ENCODE measurements at regions not wholly inside any gene's neighbourhood (a gene's known extent, or its start where the extent isn't known, plus 50 kb on each side); places are given as distances from the start of the nearest gene placed in this dataset.
"Not testable (repeated sequence)": the region's sequence is repeated elsewhere in the genome, so short reads cannot be mapped to it uniquely, and the experiment has no call there.

DNA sequence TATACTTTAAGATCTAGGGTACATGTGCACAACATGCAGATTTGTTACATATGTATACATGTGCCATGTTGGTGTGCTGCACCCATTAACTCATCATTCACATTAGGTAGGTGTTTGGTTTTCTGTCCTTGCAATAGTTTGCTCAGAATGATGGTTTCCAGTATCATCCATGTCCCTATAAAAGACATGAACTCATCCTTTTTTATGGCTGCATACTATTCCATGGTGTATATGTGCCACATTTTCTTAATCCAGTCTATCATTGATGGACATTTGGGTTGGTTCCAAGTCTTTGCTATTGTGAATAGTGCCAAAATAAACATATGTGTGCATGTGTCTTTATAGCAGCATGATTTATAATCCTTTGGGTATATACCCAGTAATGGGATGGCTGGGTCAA lies 747.1 kb upstream of the MEF2C start:
- DNase-seq (ENCODE audit: low read depth): not testable (repeated sequence)

GRCh38 chr5:89628876-89629635 lies 746.1 kb upstream of the MEF2C start:
- no peak for DNase-seq (ENCODE audit: low read depth)

- DNase-seq (ENCODE audit: low read depth): no peak
Observed at GRCh38 chr5:89615839-89616518, 733.0 kb upstream of the MEF2C start.

DNA sequence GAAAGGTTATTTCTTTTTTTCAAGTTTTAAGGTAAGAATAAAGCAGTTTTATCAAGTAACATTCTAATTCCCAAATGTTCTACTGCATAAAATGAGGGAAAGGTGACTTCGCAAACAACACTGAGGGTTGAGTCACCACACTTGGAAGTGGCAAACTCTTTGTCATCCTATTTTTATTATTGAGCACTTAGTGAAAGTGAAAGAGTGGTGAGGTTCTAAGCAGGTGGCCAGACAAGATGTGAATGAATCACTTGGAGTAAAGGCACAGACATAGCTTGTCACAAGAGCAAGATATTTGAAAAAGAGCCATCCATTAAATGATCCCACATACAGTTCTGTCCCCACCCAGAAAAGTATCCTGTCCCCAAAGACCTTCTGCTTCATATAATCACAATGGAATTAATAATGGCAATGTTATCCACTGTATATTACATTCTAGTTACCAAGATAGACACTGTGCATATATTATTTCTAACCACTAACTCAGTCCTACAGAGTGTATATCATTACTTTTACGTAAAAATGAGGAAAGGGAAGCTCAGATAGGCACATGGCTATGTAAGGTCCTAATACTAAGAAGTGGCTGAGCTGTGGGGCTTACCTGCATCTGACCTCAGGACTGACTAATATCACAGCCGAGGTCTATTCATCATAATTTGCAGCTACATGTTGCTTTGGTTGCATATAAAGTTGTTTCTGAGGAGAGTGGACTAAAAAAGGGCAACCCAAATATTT lies 730.4 kb upstream of the MEF2C start:
- no peak for DNase-seq (ENCODE audit: low read depth)

GRCh38 chr5:89606939-89607534 lies 724.1 kb upstream of the MEF2C start:
- DNase-seq (ENCODE audit: low read depth): no peak

DNA sequence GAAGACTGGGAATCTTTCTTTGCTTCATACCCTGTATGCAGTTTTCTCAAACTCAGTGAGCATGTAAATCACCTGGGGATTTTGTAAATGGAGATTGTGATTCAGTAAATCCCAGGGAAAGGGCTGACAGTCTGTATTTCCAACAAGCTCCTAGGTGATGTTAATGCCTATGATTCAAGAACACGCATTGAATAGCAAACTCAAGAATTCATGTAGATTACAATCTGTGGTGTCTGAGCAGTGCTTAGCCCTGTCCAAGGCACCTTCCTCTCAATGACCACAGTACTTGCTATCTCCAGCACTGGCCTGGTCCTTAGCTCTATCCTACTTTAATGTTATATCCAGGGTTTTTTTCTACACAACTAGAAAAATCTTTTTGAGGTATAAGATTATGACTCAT lies 721.4 kb upstream of the MEF2C start:
- DNase-seq (ENCODE audit: low read depth): no peak

DNA sequence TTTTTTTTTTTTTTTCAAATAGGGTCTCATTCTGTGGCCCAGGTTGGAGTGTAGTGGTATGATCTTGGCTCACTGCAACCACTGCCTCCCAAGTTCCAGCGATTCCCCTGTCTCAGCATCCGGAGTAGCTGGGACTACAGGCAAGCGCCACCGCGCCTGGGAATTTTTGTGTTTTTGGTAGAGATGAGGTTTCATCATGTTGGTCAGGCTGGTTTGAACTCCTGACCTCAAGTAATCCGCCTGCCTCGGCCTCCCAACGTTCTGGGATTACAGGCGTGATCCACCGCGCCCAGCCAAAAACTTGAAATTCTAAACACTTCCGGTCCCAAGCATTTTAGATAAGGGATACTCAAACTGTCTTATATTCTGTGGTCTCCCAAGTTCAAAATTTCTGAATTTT lies 718.9 kb upstream of the MEF2C start:
- DNase-seq (ENCODE audit: low read depth): no peak

- no peak for DNase-seq (ENCODE audit: low read depth)
Observed at GRCh38 chr5:89597878-89598277, 714.9 kb upstream of the MEF2C start.

- no peak for DNase-seq (ENCODE audit: low read depth)
Observed at GRCh38 chr5:89596821-89597220, 713.8 kb upstream of the MEF2C start.

DNA sequence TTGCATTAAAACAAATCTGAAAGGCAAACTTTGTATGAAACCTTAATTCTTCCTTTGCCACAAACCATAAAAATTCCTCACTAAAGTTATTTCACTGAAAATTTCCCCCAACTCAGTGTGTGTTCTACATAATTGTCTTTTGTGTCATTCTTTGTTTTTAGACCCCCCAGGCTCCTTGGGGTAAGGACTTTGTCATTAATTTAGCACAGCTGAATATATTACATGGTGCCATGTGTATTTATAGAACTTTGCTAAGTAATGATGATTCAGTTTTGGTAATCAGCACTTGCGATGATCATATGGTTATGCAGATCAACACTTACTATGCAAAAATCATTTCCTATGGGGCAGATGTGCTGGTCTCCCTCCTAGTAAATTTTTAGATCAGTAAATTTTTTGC lies 712.1 kb upstream of the MEF2C start:
- DNase-seq (ENCODE audit: low read depth): no peak

- DNase-seq (ENCODE audit: low read depth): peak; percentile 11
Observed at GRCh38 chr5:89584339-89584956, 701.5 kb upstream of the MEF2C start.

DNA sequence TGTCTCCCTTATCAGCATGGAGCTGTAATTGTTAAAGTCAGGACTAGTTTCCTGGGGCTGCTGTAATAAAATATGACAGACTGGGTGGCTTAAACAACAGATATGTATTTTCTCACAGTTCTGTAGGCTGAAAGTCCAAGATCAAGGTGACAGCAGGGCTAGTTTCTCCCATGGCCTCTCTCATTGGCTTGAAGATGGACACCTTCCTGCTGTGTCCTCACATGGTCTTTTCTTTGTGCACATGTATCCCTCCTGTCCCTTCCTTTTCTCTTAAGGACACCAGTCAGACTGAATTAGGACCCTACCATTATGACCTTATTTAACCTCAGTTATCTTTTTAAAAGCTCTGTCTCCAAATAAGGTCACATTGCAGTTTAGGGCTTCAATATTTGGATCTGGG lies 700.5 kb upstream of the MEF2C start:
- no peak for DNase-seq (ENCODE audit: low read depth)

GRCh38 chr5:89582768-89583339 lies 699.9 kb upstream of the MEF2C start:
- no peak for DNase-seq (ENCODE audit: low read depth)

GRCh38 chr5:89580976-89581375 lies 698.0 kb upstream of the MEF2C start:
- no peak for DNase-seq (ENCODE audit: low read depth)

DNA sequence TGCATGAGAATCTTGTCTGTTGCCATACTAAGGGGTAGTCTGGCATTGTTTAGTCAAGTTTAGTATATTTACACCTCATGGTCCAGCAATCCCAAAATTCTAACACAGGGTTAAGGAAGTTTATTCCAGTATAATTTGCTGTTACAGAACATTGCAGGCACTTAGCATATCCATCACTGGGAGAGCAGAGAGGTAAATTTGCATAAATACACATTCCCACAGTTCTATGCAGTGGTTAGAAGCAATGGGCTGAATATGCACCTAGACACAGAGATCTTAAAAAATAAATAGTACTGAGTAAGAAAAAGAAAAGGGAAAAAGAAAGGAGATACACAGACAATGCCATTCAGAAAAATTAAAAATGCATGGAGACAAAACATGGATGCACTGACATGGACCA lies 692.3 kb upstream of the MEF2C start:
- no peak for DNase-seq (ENCODE audit: low read depth)

DNA sequence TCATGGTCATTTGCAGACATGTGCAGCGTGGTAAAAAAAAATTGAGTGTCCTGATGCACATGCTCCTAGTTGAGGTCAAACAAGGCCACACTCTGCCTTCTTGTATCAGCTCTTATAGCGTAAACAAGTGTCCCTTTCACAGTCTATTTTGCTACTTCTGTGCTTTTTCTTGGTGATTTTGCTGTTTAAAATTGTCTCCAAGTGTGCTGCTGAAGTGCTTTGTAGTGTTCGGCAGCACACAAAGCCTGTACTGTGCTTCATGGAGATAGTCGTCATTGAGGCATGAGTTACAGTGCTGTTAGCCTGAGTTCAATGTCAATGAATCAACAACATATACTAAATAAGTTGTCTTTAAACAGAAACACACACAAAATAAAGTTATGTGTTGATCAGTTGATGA lies 690.4 kb upstream of the MEF2C start:
- no peak for DNase-seq (ENCODE audit: low read depth)

- DNase-seq (ENCODE audit: low read depth): peak; percentile 19
Observed at GRCh38 chr5:89572696-89573095, 689.7 kb upstream of the MEF2C start.

DNA sequence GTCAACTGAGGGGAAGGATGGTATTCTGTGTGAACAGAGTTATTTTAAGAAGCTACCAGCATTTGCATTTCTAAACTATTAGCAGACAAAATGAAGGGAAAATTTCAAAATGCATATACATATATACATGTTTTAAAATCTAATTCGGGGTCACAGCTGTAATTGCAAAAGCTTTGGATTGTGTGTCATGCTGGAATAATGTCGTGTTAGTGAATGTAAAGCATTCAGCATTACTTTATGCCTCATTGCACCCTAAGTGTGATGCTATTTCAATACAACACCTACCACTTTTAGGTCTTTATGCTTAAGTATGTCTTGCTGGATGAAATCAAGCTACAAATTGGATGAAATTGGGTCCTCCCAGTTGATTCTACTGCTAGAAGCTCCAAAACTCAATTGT lies 687.6 kb upstream of the MEF2C start:
- DNase-seq (ENCODE audit: low read depth): no peak

DNA sequence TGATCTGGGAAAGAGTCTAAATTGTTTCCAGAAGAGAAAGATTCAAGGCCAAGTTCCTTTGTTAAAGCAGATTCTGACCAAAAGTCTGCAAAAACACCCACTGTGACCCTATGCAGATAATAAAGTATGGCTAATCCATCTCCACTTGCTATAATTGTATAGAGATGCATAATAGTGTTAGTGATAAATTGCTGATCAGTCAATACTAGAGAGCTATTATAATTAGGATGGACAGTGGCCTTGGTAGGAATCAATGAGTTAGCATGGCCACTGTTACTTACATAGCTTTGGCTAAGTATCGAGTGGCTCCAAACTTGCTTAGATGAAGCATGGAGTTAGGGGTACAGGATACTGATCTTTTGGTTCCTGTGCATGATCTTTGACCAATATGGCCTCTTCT lies 683.4 kb upstream of the MEF2C start:
- no peak for DNase-seq (ENCODE audit: low read depth)

DNA sequence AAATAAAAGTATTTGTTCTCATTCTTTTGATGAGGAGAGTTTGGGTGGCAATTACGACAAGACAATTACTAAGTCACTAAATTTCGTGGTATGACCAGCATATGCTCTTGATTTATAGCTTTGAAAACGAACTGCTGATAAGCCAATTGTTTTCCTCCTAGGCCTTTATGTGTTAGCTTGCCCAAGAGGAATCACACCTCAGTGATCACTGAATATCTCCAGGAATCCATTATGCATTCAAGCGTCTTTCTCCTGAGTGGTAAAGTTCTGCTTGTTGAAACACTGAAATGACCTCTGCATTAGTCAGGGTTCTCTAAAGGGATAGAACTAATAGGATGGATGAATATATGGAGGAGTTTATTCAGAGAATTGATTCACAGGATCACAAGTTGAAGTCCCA lies 677.7 kb upstream of the MEF2C start:
- no peak for DNase-seq (ENCODE audit: low read depth)

DNA sequence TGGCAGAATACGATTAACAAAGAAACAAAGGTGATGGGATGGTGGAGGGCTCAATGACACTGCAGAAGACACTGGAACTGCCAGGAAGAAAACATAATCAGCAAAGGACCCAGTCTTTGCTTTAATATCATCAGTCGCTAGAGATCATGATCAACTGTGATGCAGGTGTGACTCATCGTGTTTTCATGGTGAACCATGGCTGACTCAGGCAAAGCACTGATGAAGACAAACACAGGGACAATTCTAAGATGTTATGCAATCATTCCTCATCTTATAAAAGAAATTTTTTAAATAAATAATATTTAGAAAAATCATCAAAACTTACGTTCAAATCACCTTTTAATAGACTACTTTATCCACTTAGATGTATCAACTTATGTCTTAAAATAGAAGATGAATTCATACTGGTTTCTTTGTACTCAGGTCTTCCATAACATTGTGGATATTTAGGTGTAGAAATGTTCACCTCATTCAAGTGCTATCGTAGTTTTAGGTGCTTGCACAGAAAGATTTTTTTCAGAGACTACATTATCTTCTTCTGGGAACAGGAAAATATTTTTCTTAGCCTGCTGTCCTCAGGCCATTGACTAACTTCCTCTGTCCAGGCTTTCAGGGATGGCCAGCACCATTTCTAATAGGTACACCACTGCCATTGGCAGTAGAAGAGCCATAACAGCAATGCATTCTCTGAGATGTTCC lies 673.4 kb upstream of the MEF2C start:
- peak; percentile 27 for DNase-seq (ENCODE audit: low read depth)

All from fibroblast of gingiva (primary cell).